ENCODE measurements at regions not wholly inside any gene's neighbourhood (a gene's known extent, or its start where the extent isn't known, plus 50 kb on each side); places are given as distances from the start of the nearest gene placed in this dataset.

- no peak for DNase-seq
- Mint-ChIP-seq H3K9me3 (ENCODE audit: low read depth) (no peaks in the 10 kb centered on the region), H3K4me3 (no peak overlapping the region), H3K27me3 (peaks cover 8% of the 10 kb centered on the region), H3K4me1 (peaks cover 8% of the 10 kb centered on the region), H3K27ac (no peak overlapping the region), H3K36me3 (no peaks in the 10 kb centered on the region)
- CTCF ChIA-PET: no interaction called here
- no peak for ATAC-seq
Observed at GRCh38 chr5:66234241-66234640, 90.1 kb downstream of the SREK1 start.

DNA sequence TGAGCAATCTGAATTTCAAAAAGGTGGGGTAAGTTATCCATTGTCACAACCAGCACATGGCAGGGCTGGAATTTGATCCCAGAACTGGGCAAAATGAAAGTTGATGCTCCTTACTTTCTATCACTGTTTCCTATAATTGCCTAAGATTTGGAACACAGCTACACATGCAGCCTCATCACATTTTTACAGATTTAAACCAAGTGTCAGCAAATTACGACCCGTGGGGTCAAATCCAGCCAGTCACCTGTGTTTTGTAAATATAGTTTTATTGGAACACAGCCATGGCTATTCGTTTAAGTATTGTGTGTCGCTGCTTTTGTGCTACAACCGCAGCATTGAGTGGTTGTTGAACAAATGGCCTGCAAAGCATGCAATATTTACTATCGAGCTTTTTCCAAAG, 94.3 kb downstream of the SREK1 start:
- H3K9me3 Mint-ChIP-seq (ENCODE audit: low read depth): no peaks in the 10 kb centered on the region
- ATAC-seq (no peak), DNase-seq (no peak)
- CTCF ChIA-PET: no interaction called here
- no peak overlapping the region for H3K4me3 Mint-ChIP-seq
- peaks cover 8% of the 10 kb centered on the region for H3K4me1 Mint-ChIP-seq
- no peaks in the 10 kb centered on the region for H3K36me3 Mint-ChIP-seq
- H3K27ac Mint-ChIP-seq: no peak overlapping the region
- H3K27me3 Mint-ChIP-seq: peaks cover 15% of the 10 kb centered on the region

DNA sequence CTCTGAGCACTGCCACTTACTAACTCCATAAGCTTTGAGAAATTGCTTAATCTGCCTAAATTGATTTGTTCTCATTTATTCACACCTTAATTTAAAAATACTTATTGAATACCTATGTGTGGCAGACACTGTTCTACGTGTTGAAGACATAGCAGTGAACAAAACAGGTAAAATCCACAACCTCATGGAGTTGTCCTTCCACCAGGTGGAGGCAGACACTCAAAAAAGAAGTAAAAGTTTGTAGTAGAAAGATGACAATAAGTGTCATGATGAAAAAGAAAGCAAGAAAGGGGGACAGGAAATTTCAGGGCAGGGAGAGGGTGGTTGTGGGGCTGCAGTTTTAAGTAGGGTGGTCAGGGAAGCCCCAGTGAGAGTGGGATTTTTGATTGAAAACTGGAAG, 94.9 kb downstream of the SREK1 start:
- H3K27me3 Mint-ChIP-seq: peaks cover 15% of the 10 kb centered on the region
- H3K36me3 Mint-ChIP-seq: no peaks in the 10 kb centered on the region
- CTCF ChIA-PET: no interaction called here
- no peak for DNase-seq
- H3K27ac Mint-ChIP-seq: no peak overlapping the region
- no peaks in the 10 kb centered on the region for H3K9me3 Mint-ChIP-seq (ENCODE audit: low read depth)
- H3K4me1 Mint-ChIP-seq: peaks cover 8% of the 10 kb centered on the region
- no peak overlapping the region for H3K4me3 Mint-ChIP-seq
- ATAC-seq: no peak

- ATAC-seq (no peak), DNase-seq (no peak)
- CTCF ChIA-PET: interaction anchor here (1.4 kb wide), 1 partner anchor 65 kb away, joined by 3 read pairs; no protein-coding TSS in a partner anchor
- peaks cover 15% of the 10 kb centered on the region for H3K27me3 Mint-ChIP-seq
- no peaks in the 10 kb centered on the region for H3K4me1 Mint-ChIP-seq
- no peak overlapping the region for H3K27ac Mint-ChIP-seq
- H3K36me3 Mint-ChIP-seq: no peaks in the 10 kb centered on the region
- no peak overlapping the region for H3K4me3 Mint-ChIP-seq
- no peaks in the 10 kb centered on the region for H3K9me3 Mint-ChIP-seq (ENCODE audit: low read depth)
Observed at GRCh38 chr5:66241136-66241825, 97.2 kb downstream of the SREK1 start.

- Mint-ChIP-seq H3K36me3 (no peaks in the 10 kb centered on the region), H3K4me1 (no peaks in the 10 kb centered on the region), H3K27ac (no peak overlapping the region), H3K9me3 (ENCODE audit: low read depth) (no peaks in the 10 kb centered on the region), H3K4me3 (no peak overlapping the region), H3K27me3 (peaks cover 12% of the 10 kb centered on the region)
- no peak for ATAC-seq
- DNase-seq: no peak
- CTCF ChIA-PET: interaction anchor here (1.4 kb wide), 1 partner anchor 64 kb away, joined by 3 read pairs; no protein-coding TSS in a partner anchor
Observed at GRCh38 chr5:66242050-66242715, 98.1 kb downstream of the SREK1 start.

- ATAC-seq (no peak), DNase-seq (no peak)
- H3K4me1 Mint-ChIP-seq: no peaks in the 10 kb centered on the region
- no peak overlapping the region for H3K4me3 Mint-ChIP-seq
- no peaks in the 10 kb centered on the region for H3K36me3 Mint-ChIP-seq
- CTCF ChIA-PET: no interaction called here
- no peak overlapping the region for H3K27ac Mint-ChIP-seq
- H3K9me3 Mint-ChIP-seq (ENCODE audit: low read depth): no peaks in the 10 kb centered on the region
- peaks cover 1% of the 10 kb centered on the region for H3K27me3 Mint-ChIP-seq
Observed at GRCh38 chr5:66246608-66247007, 102.5 kb downstream of the SREK1 start.

- no peaks in the 10 kb centered on the region for H3K36me3 Mint-ChIP-seq
- CTCF ChIA-PET: no interaction called here
- H3K4me3 Mint-ChIP-seq: no peak overlapping the region
- H3K4me1 Mint-ChIP-seq: no peaks in the 10 kb centered on the region
- H3K9me3 Mint-ChIP-seq (ENCODE audit: low read depth): no peaks in the 10 kb centered on the region
- DNase-seq: no peak
- H3K27ac Mint-ChIP-seq: no peak overlapping the region
- H3K27me3 Mint-ChIP-seq: no peaks in the 10 kb centered on the region
- no peak for ATAC-seq
Observed at GRCh38 chr5:66247176-66247960, 103.3 kb downstream of the SREK1 start.

DNA sequence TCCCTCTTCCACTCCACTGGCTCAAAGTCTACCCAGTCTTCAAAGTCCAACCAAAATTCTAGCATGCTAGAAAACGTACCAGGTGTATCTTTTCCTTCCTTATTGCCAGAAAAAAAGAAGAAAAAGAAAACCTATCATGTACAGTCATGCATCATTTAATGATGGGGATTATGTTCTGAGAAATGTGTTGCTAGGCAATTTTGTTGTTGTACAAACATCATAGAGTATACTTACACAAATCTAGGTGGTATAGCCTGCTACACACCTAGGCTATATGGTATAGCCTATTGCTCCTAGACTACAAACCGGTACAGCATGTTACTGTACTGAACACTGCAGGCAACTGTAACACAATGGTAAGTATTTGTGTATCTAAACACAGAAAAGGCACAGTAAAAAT, 104.8 kb downstream of the SREK1 start:
- no peaks in the 10 kb centered on the region for H3K27me3 Mint-ChIP-seq
- CTCF ChIA-PET: no interaction called here

GRCh38 chr5:66249920-66250319, 105.8 kb downstream of the SREK1 start:
- Mint-ChIP-seq H3K27ac (no peak overlapping the region), H3K9me3 (ENCODE audit: low read depth) (no peaks in the 10 kb centered on the region), H3K4me1 (no peaks in the 10 kb centered on the region), H3K27me3 (no peaks in the 10 kb centered on the region), H3K36me3 (no peaks in the 10 kb centered on the region), H3K4me3 (no peak overlapping the region)
- no peak for ATAC-seq
- CTCF ChIA-PET: no interaction called here
- DNase-seq: no peak

More for the DNA sequence above, 104.8 kb downstream of the SREK1 start:
- ATAC-seq (no peak), DNase-seq (no peak)
- H3K27ac Mint-ChIP-seq: no peak overlapping the region
- no peaks in the 10 kb centered on the region for H3K4me1 Mint-ChIP-seq
- no peaks in the 10 kb centered on the region for H3K9me3 Mint-ChIP-seq (ENCODE audit: low read depth)
- no peak overlapping the region for H3K4me3 Mint-ChIP-seq
- H3K36me3 Mint-ChIP-seq: no peaks in the 10 kb centered on the region

GRCh38 chr5:66252849-66253248, 108.7 kb downstream of the SREK1 start:
- DNase-seq (no peak), ATAC-seq (no peak)
- Mint-ChIP-seq H3K36me3 (no peaks in the 10 kb centered on the region), H3K9me3 (ENCODE audit: low read depth) (no peaks in the 10 kb centered on the region), H3K4me3 (no peak overlapping the region), H3K4me1 (no peaks in the 10 kb centered on the region), H3K27me3 (no peaks in the 10 kb centered on the region), H3K27ac (no peak overlapping the region)
- CTCF ChIA-PET: interaction anchor here (1.0 kb wide), 1 partner anchor 21 kb away, joined by 3 read pairs; no protein-coding TSS in a partner anchor

DNA sequence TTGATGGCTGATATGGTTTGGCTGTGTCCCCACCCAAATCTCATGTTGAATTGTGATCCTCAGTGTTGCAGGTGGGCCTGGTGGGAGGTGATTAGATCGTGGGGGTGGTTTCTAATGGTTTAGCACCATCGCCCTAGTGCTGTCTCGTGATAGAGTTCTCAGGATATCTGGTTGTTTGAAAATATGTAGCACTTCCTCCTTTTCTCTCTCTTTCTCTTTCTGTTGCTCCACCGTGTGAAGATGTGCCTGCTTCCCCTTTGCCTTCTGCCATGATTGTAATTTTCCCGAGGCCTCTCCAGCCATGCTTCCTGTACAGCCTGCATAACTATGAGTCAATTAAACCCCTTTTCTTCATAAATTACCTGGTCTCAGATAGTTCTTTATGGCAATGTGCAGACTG, 111.6 kb downstream of the SREK1 start:
- DNase-seq: no peak
- no peaks in the 10 kb centered on the region for H3K4me1 Mint-ChIP-seq
- CTCF ChIA-PET: no interaction called here
- H3K9me3 Mint-ChIP-seq (ENCODE audit: low read depth): no peaks in the 10 kb centered on the region
- no peaks in the 10 kb centered on the region for H3K36me3 Mint-ChIP-seq
- no peak for ATAC-seq
- H3K27me3 Mint-ChIP-seq: no peaks in the 10 kb centered on the region
- no peak overlapping the region for H3K27ac Mint-ChIP-seq
- no peak overlapping the region for H3K4me3 Mint-ChIP-seq

GRCh38 chr5:66273121-66273520, 129.0 kb downstream of the SREK1 start:
- Mint-ChIP-seq H3K4me1 (no peaks in the 10 kb centered on the region), H3K4me3 (no peak overlapping the region), H3K36me3 (no peaks in the 10 kb centered on the region), H3K27ac (no peak overlapping the region), H3K9me3 (ENCODE audit: low read depth) (no peaks in the 10 kb centered on the region), H3K27me3 (peaks cover 36% of the 10 kb centered on the region)
- DNase-seq (no peak), ATAC-seq (no peak)
- CTCF ChIA-PET: interaction anchor here (0.8 kb wide), 1 partner anchor 20 kb away, joined by 3 read pairs; no protein-coding TSS in a partner anchor

GRCh38 chr5:66276986-66277385, 132.9 kb downstream of the SREK1 start:
- DNase-seq: no peak
- peaks cover 38% of the 10 kb centered on the region for H3K27me3 Mint-ChIP-seq
- H3K36me3 Mint-ChIP-seq: no peaks in the 10 kb centered on the region
- no peak overlapping the region for H3K27ac Mint-ChIP-seq
- CTCF ChIA-PET: no interaction called here
- H3K4me1 Mint-ChIP-seq: no peaks in the 10 kb centered on the region
- H3K9me3 Mint-ChIP-seq (ENCODE audit: low read depth): no peaks in the 10 kb centered on the region
- ATAC-seq: no peak
- no peak overlapping the region for H3K4me3 Mint-ChIP-seq

DNA sequence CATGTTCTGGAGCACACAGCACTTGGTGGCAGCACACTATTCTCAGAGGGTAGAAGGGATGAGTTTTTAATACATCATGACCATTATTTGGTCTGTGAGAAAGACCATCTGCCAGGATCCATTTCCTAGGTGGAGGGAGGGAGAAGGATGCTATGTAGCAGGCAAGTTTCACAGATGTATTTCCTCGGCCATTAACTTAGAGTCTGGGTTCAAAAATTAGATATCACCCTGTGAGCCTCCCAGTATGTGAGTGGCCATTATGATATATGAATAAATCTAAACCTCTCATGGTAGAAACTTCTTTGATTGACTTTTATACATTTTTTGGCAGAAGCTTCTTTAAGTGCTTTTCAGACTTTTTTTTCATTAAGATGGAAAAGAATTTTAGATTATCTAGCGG, 133.9 kb downstream of the SREK1 start:
- Mint-ChIP-seq H3K27me3 (peaks cover 38% of the 10 kb centered on the region), H3K4me1 (no peaks in the 10 kb centered on the region), H3K9me3 (ENCODE audit: low read depth) (no peaks in the 10 kb centered on the region), H3K4me3 (no peak overlapping the region), H3K36me3 (no peaks in the 10 kb centered on the region), H3K27ac (no peak overlapping the region)
- ATAC-seq (no peak), DNase-seq (no peak)
- CTCF ChIA-PET: no interaction called here
